GM13977 (cell line): ENCODE measurements at regions not wholly inside any gene's neighbourhood (a gene's known extent, or its start where the extent isn't known, plus 50 kb on each side); places are given as distances from the start of the nearest gene placed in this dataset.

Experiments used
- DNase-seq: peaks from one replicate; pipeline ENCODE4 v3.0.0; 2012; ENCODE audit warnings: low spot score
- CTCF ChIP-seq: IDR thresholded peaks from 2 replicates; pipeline ENCODE4 v1.5.1; 2012; ENCODE audit warnings: mild to moderate bottlenecking, control low read depth; ENCODE audit not compliant: insufficient read depth; ENCODE audit errors: extremely low read depth, missing control alignments
- in situ Hi-C: fragments of 300-500 bp; cut with MboI; formaldehyde crosslinking; loops from one replicate; pipeline ENCODE4 v1.12.0; 2022; ENCODE audit warnings: low sequenced_read_pairs, low pct_unique_long_range_greater_than_20kb, mixed read lengths, inconsistent platforms; ENCODE audit not compliant: unreplicated experiment

- no peak for DNase-seq
- in situ Hi-C loops: no loop called here
- no peak for TF ChIP-seq CTCF
These were observed 76.0 kb upstream of the GIMD1 start for GRCh38 chr4:106444557-106444956.

- no peak for TF ChIP-seq CTCF
- in situ Hi-C loops: no loop called here
- DNase-seq: no peak
These were observed 62.2 kb upstream of the GIMD1 start for GRCh38 chr4:106430797-106431196.

GRCh38 chr4:106429885-106430284 lies 61.3 kb upstream of the GIMD1 start:
- TF ChIP-seq CTCF: no peak
- in situ Hi-C loops: no loop called here
- no peak for DNase-seq

- in situ Hi-C loops: no loop called here
- DNase-seq: no peak
- no peak for TF ChIP-seq CTCF
These were observed 57.5 kb upstream of the GIMD1 start for GRCh38 chr4:106426069-106426468.

GRCh38 chr4:106425576-106425975 lies 57.0 kb upstream of the GIMD1 start:
- no peak for DNase-seq
- in situ Hi-C loops: no loop called here
- TF ChIP-seq CTCF: no peak

- DNase-seq: no peak
- in situ Hi-C loops: no loop called here
- no peak for TF ChIP-seq CTCF
These were observed 55.8 kb upstream of the GIMD1 start for GRCh38 chr4:106424426-106424825.

- in situ Hi-C loops: no loop called here
- no peak for DNase-seq
These were observed 55.2 kb upstream of the GIMD1 start for GRCh38 chr4:106423791-106424190.

More at GRCh38 chr4:106423791-106424190, 55.2 kb upstream of the GIMD1 start:
- no peak for TF ChIP-seq CTCF
